Erythroblast (primary cell): ENCODE measurements at regions not wholly inside any gene's neighbourhood (a gene's known extent, or its start where the extent isn't known, plus 50 kb on each side); places are given as distances from the start of the nearest gene placed in this dataset.

Experiments
- DNase-seq, 2 experiments: peaks; one replicate each; lab custom pipeline; 2025; lab: John Stamatoyannopoulos, UW
- GATA1 ChIP-seq: IDR thresholded peaks from 2 replicates; pipeline ENCODE4 v1.6.1; 2011; ENCODE audit warnings: low read depth, mild to moderate bottlenecking, control low read depth, low read length, moderate library complexity
- POLR2A ChIP-seq: IDR thresholded peaks from 2 replicates; pipeline ENCODE4 v1.6.1; 2011; ENCODE audit warnings: mild to moderate bottlenecking, low read length

GRCh38 chr7:46776790-46777189, 805.1 kb downstream of the TNS3 start:
- DNase-seq: peak in 1 of 2 experiments; percentile 1

GRCh38 chr7:46775776-46776175, 806.1 kb downstream of the TNS3 start:
- TF ChIP-seq GATA1: no peak
- TF ChIP-seq POLR2A: no peak
- no peak for DNase-seq

More at GRCh38 chr7:46776790-46777189, 805.1 kb downstream of the TNS3 start:
- TF ChIP-seq GATA1 (no peak), POLR2A (no peak)

DNA sequence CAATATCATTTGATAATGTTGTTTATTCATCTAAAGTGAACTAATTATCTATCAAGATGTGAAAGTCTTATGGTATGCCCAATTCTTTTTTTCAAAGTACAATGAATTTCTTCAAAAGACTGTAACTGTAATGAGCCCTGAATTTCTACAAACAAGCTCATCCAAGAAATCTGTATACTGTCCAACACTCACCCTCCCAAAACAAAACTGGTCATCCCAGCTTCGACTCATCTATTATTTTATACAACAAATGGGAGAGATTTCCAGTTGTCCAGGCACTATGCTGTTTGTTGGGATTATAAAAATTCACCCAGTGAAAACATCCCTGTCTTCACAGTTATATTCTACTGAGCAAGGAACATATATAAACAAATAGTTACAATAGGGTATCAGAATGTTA, 806.9 kb downstream of the TNS3 start:
- no peak for TF ChIP-seq POLR2A
- no peak for TF ChIP-seq GATA1
- DNase-seq: no peak

DNA sequence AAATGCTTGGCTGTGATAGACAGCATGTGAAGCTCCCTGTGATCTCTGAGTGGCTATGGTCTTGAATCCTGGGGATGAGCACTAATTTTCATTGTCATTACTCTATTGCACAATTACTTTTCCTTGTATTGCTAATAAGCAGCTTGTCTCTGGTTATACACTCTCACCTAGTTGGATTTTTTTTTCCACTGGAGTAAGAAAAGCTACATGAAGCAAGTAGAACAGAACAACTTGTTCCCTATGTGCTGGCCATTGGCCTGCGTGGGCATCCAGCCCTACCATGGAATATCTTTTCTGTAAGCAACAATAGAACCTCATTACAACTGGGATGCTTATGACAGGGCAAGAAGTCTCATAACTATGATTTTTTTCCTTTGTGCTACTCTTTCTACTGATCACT, 807.4 kb downstream of the TNS3 start:
- DNase-seq: no peak
- TF ChIP-seq GATA1: no peak
- no peak for TF ChIP-seq POLR2A

DNA sequence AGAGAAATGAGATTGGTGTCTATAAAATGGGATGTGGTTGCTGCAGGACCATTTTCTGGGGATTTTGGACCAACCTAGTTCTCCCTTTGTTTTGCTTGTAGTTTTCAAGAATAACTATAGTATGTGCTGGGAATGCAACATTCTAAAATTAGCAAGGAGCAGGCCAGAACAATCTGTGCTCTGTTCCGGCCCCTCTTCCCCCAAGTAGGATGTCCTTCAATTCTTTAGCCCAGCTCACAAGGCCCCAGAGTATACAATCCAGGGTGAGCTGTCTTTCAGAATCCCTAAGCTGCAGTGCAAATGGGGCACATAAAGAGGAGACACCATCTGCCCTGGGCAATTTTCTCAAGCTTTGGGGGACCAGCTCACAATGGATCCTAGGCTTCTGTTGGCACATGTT, 809.1 kb downstream of the TNS3 start:
- TF ChIP-seq GATA1 (no peak), POLR2A (no peak)
- no peak for DNase-seq

DNA sequence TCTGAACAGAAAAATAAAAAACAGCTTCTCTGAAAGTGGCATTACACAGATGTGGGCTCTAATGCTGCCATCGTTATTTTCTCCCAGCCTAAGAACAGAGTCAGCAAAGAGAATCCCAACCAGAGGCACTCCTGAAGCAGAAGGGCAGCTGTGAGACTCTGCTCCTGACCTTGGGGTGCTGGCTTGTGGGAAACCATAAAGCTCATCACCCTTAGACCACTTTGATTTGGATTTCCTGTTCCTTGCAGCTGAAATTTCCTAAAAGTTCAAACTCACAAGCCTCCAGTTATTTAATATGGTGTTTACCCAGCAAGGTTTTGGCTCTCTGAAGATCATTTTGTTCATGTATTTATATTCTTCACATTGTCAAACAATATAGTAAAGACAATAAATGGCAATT, 814.8 kb downstream of the TNS3 start:
- no peak for TF ChIP-seq GATA1
- TF ChIP-seq POLR2A: no peak
- DNase-seq: no peak

GRCh38 chr7:46764100-46764936, 817.6 kb downstream of the TNS3 start:
- TF ChIP-seq GATA1: no peak
- no peak for TF ChIP-seq POLR2A
- DNase-seq: no peak

GRCh38 chr7:46763344-46763743, 818.6 kb downstream of the TNS3 start:
- no peak for DNase-seq
- no peak for TF ChIP-seq POLR2A
- TF ChIP-seq GATA1: no peak

DNA sequence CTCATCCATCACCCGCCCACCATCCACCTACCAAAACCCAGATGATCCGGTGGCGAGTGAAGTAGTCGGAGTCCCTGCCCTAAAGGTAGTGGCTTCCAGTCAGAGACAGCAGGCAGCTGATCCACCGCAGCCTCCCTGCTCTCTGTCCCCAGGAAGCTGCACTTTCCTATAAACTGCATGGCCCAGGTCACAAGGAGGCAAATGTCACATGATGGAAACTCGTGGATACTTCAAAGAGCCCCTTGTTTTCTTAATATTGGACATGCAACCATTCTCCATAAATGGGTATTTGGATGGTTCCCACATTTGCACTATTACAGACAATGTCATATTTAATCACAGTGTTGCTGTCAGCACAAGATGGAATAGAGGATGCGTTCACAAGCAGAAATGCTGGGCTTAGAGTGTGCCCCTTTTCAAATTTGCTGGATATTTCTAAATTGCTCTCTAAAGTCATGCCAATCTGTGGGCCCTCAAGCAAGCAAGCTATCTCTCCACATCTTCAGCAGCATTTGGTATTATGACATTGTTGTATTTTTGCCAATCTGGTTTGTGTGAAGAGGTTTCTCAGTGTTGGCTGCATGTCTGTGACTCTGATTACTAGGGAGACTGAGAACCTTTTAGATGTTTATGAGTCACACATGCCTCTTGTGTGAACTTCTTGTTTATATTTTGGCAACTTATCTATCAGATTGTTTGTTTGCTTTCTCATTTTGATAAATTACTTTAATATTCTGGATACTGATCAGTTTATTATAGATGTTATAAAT, 822.0 kb downstream of the TNS3 start:
- no peak for TF ChIP-seq GATA1
- TF ChIP-seq POLR2A: no peak
- no peak for DNase-seq

GRCh38 chr7:46756996-46757395, 824.9 kb downstream of the TNS3 start:
- no peak for TF ChIP-seq GATA1
- TF ChIP-seq POLR2A: no peak
- DNase-seq: no peak

GRCh38 chr7:46756256-46756655, 825.7 kb downstream of the TNS3 start:
- TF ChIP-seq POLR2A (no peak), GATA1 (no peak)
- DNase-seq: no peak

DNA sequence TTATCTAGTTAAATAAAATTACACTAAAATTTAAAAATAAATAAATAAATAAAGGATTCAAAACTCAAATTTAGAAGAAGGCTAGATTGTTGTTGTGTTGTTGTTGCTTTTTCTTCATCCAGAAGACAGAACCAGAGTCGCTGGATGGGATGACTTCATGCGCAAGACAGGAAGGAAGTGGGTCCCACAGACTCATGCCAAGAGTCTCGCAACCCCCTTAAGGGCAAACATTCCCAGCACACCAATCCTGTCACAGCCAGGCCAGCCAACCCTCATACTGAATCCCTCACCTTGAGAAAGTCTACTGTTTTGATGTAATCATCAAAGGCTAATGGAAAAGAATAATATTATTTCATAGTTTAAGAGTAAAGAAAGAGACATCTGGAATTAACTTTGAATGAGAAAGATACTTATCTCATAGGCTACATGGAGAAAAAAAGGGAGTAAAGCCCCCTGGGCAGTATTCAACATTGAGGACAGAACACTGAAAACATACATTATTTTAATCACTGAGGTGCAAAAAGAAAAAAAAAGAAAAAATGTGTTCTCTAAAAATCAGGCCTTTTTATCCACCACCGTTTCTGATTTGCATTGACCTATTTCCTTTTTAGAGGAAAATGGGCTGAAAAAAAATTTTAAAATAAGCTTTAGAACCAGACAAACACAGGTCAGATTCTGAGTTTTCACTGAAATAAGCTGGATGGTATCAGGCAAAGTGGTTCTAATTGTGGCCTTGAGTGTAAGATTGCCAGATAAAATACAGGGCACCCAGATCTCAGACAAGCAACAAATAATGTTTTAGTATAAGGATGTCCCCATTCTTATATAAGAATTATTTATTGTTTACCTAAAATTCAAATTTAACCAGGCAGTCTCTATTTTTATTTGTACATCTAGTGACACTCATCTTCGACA, 826.5 kb downstream of the TNS3 start:
- TF ChIP-seq POLR2A (no peak), GATA1 (no peak)
- DNase-seq: no peak

DNA sequence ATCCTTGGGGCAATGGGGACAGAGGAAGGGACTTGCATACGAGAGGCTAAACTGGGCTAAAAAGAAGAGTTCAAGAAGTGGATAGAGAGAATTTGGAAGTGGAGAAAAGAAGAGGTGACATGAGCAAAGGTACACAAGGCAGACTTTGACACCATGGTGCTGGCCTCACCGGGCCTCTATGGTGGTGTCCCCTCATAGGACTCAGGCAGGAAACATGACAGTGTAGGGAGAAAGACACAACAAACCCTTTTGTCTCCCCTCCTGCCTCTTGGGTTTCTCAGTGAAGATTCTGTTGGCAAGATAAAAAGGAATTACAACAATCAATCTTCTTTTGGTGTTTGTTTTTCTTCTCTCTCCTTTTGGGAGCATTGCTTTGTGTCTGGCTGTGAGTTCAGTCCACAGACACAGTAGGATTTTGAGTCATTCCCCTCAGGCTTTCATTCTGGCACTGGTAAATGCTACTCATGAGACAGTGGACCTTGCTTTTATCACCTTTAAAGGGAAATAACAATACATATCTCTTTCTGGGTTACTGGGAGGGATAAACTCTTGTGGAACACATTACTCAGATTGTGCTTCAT, 827.7 kb downstream of the TNS3 start:
- no peak for TF ChIP-seq GATA1
- no peak for TF ChIP-seq POLR2A
- DNase-seq: no peak
